GM10266 (cell line): ENCODE measurements at regions not wholly inside any gene's neighbourhood (a gene's known extent, or its start where the extent isn't known, plus 50 kb on each side); places are given as distances from the start of the nearest gene placed in this dataset.
"Not testable (repeated sequence)": the region's sequence is repeated elsewhere in the genome, so short reads cannot be mapped to it uniquely, and the experiment has no call there.

Experiments
- DNase-seq: peaks from one replicate; pipeline ENCODE4 v3.0.0; 2012; ENCODE audit errors: extremely low spot score
- TF ChIP-seq, protein P1 (sequence below): IDR thresholded peaks from 2 replicates; pipeline ENCODE4 v1.5.1; 2012; ENCODE audit warnings: mild to moderate bottlenecking, low read depth; ENCODE audit not compliant: control insufficient read depth, insufficient read depth; ENCODE audit errors: missing control alignments

GRCh38 chr20:12936020-12936419 is 72.8 kb upstream of the SPTLC3 start:
- TF ChIP-seq, protein P1, sequence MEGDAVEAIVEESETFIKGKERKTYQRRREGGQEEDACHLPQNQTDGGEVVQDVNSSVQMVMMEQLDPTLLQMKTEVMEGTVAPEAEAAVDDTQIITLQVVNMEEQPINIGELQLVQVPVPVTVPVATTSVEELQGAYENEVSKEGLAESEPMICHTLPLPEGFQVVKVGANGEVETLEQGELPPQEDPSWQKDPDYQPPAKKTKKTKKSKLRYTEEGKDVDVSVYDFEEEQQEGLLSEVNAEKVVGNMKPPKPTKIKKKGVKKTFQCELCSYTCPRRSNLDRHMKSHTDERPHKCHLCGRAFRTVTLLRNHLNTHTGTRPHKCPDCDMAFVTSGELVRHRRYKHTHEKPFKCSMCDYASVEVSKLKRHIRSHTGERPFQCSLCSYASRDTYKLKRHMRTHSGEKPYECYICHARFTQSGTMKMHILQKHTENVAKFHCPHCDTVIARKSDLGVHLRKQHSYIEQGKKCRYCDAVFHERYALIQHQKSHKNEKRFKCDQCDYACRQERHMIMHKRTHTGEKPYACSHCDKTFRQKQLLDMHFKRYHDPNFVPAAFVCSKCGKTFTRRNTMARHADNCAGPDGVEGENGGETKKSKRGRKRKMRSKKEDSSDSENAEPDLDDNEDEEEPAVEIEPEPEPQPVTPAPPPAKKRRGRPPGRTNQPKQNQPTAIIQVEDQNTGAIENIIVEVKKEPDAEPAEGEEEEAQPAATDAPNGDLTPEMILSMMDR = no peak
- no peak for DNase-seq

DNA sequence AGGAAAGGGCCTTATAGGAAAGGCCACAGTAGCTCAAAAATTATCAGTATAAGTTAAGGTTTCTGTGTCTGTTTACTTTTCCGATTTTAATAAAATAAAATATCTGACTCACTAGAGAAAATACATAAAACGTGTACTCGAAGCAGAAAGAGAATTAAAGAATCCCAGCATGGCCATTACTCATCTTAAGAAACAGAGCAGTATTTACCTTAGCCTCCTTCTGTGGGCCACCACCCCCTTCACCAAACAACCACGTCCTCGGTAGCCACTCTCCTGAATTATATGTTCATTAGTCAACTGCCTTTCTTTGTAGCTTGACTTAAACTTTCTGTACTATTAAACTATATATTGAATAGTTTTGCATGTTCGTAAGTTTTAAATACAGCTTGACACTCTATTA is 72.2 kb upstream of the SPTLC3 start:
- TF ChIP-seq, protein P1 = no peak
- DNase-seq = no peak

- no peak for DNase-seq
- TF ChIP-seq, protein P1 = no peak
Measured at GRCh38 chr20:12941025-12941424, 67.7 kb upstream of the SPTLC3 start.

- DNase-seq = no peak
- TF ChIP-seq, protein P1 = no peak
Measured at GRCh38 chr20:12942123-12942522, 66.6 kb upstream of the SPTLC3 start.

- DNase-seq = no peak
- TF ChIP-seq, protein P1 = no peak
Measured at GRCh38 chr20:12946789-12947188, 62.0 kb upstream of the SPTLC3 start.

- TF ChIP-seq, protein P1 = no peak
- no peak for DNase-seq
Measured at GRCh38 chr20:12947691-12948090, 61.1 kb upstream of the SPTLC3 start.

DNA sequence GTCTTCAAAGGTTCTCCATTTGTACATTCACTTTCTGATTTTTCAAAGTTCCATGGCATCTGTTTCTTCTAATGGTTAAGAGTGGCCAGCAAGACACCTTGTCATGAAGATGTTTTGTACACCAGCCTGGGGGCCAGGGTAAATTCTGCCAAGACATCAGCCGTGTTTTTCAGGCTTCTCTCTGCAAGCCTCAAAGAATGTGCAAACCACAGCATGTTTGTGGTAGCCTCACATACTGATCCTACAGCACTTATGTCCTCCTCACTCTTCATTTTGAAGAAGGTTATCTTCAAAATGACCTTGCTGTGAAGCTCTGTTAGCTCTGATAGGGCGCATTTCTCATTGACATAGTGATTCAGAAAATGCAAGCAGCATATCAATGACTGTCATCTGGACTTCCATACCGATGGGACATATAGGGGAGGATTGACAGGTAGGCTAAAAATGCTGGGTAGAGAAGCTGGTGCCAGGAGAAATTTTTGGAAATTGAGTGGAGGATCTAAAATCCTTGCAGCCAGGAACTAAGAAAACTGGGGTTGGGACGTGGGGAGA is 59.3 kb upstream of the SPTLC3 start:
- TF ChIP-seq, protein P1 = no peak
- DNase-seq = no peak

- not testable (repeated sequence) for DNase-seq
Measured at GRCh38 chr20:12954254-12954653, 54.5 kb upstream of the SPTLC3 start.
